ENCODE measurements at regions not wholly inside any gene's neighbourhood (a gene's known extent, or its start where the extent isn't known, plus 50 kb on each side); places are given as distances from the start of the nearest gene placed in this dataset.

DNA sequence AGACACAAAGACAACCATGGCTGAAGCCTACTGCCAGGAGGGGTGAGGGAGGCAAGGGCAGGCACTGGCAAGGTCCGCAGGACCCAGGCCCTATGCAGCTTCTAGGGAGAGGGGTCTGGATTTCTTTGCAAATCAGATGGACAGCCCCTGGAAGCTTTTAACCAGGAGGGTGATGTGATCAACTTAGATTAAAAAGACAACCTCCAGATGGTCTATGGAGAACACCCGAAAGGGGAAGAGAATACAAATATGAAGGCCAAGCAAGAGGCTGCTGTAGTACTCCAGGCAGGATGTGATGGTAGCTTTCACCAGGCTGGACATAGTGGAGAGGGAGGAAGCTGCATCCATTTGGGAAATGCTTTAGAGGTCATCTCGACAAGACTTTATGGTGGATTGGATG lies 83.3 kb upstream of the TSPAN11 start:
- DNase-seq (ENCODE audit: low read depth) = no peak
- H3K4me3 ChIP-seq (ENCODE audit: control insufficient read depth, low read depth, low read length) = no peak overlapping the region
- TF ChIP-seq, protein P1, sequence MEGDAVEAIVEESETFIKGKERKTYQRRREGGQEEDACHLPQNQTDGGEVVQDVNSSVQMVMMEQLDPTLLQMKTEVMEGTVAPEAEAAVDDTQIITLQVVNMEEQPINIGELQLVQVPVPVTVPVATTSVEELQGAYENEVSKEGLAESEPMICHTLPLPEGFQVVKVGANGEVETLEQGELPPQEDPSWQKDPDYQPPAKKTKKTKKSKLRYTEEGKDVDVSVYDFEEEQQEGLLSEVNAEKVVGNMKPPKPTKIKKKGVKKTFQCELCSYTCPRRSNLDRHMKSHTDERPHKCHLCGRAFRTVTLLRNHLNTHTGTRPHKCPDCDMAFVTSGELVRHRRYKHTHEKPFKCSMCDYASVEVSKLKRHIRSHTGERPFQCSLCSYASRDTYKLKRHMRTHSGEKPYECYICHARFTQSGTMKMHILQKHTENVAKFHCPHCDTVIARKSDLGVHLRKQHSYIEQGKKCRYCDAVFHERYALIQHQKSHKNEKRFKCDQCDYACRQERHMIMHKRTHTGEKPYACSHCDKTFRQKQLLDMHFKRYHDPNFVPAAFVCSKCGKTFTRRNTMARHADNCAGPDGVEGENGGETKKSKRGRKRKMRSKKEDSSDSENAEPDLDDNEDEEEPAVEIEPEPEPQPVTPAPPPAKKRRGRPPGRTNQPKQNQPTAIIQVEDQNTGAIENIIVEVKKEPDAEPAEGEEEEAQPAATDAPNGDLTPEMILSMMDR (IDR thresholded peaks at IDR 0.05; ENCODE audit: control insufficient read depth, insufficient read depth, low read depth, low read length, missing control alignments) = no peak

DNA sequence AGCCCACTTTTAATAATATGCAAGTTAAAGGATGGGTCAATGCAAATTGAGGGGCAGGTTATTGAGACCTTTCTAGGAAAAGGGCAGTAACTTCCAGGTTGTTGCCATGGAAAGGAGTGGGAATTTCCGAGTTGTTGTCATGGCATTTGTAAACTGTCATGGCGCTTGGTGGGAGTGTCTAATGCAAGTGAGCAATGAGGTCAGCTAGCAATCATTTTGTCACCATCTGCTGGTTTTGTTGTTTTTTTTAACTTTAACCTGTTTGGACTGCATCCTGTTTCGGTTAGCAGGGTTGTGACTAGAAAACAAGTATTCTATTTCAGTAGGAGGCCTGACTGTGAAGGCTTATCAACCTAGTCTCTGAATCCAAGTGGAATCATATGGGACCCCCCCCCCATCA lies 85.8 kb upstream of the TSPAN11 start:
- TF ChIP-seq, protein P1 (IDR thresholded peaks at IDR 0.05; ENCODE audit: control insufficient read depth, insufficient read depth, low read depth, low read length, missing control alignments) = no peak
- no peak for DNase-seq (ENCODE audit: low read depth)
- no peak overlapping the region for H3K4me3 ChIP-seq (ENCODE audit: control insufficient read depth, low read depth, low read length)

DNA sequence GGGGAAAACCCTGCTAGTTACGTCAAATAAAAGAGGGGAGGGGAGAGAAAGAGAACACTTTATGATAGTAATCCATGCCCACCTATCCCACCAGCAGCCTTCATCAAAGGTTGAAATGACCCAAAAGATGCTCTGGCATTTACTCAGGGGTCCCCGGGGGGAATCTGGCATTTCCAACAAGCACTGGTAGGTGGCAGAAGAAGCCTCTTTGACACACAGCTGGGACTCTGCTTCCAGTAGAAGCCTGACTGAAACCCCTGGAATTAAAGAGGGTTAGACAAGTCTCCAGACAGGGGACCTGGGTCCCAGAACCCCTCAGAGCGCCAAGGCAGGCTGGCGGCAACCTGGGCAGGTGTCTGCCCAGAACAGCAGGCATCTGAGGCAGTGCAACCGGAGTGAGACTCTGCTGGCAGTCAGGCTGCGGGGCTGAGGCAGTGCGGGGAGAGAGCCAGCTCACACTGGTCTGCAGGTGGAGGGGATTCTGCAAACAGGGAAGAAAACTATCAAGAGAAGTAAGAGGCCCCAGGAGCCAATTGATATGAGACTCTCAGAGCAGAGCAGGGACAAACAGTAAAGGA lies 85.0 kb upstream of the CAPRIN2 start:
- no peak overlapping the region for H3K4me3 ChIP-seq (ENCODE audit: control insufficient read depth, low read depth, low read length)
- TF ChIP-seq, protein P1 (IDR thresholded peaks at IDR 0.05; ENCODE audit: control insufficient read depth, insufficient read depth, low read depth, low read length, missing control alignments) = no peak
- no peak for DNase-seq (ENCODE audit: low read depth)

DNA sequence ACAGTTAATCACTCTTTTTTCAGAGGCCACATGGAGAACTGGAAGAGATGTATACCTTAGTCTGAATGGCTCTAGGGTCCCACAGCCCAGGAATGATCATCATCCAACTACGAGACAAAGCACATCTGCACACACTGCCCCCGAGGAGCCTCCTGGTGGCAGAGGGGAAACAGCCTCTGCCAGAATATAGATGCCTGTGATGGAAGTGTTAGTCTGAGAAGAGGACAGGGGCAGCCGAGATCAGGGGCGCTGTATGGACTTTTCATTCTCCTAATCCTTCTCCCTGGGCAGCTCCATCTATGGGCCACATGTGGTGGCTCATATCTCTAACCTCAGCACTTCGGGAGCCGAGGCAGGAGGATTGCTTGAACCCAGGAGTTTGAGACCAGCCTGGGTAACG lies 82.8 kb upstream of the CAPRIN2 start:
- TF ChIP-seq, protein P1 (IDR thresholded peaks at IDR 0.05; ENCODE audit: control insufficient read depth, insufficient read depth, low read depth, low read length, missing control alignments) = no peak
- no peak for DNase-seq (ENCODE audit: low read depth)
- H3K4me3 ChIP-seq (ENCODE audit: control insufficient read depth, low read depth, low read length) = no peak overlapping the region

DNA sequence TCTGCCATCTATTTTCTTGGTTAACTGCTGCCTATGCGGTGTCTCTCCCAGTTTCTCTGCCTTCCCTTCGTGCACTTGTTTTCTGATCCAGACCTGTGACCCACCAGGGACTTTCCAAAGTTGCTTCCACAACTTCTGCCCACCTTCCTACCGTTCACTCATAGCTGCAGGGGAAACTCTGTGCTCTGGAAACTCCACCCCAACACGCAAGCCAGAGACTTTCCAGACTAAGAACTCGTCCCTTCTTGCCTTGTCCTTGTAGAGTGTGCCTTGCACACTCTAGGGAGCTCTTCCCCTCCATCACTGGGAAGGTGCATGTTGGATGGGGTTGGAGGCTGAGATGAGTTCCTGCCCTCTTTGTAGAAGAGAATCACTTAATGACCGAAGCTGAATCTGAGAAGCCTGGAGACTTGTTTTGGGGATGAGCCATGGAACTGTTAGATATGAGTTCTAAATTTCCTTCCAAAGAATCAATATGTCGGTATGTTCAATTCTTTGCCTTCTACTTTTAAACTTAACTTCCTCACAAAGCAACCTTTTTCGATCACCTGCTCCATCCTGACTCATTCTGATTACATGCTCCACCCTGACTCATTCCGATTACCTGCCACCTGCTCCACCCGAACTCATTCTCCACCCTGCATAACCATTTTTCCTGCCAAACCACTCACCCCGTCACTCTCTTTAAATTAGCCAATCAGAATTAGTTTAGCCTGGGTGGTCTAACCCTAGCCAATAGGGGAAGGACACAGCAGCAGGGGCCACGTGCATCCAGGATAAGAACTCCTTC lies 82.1 kb upstream of the CAPRIN2 start:
- DNase-seq (ENCODE audit: low read depth) = no peak
- no peak overlapping the region for H3K4me3 ChIP-seq (ENCODE audit: control insufficient read depth, low read depth, low read length)
- TF ChIP-seq, protein P1 (IDR thresholded peaks at IDR 0.05; ENCODE audit: control insufficient read depth, insufficient read depth, low read depth, low read length, missing control alignments) = no peak

DNA sequence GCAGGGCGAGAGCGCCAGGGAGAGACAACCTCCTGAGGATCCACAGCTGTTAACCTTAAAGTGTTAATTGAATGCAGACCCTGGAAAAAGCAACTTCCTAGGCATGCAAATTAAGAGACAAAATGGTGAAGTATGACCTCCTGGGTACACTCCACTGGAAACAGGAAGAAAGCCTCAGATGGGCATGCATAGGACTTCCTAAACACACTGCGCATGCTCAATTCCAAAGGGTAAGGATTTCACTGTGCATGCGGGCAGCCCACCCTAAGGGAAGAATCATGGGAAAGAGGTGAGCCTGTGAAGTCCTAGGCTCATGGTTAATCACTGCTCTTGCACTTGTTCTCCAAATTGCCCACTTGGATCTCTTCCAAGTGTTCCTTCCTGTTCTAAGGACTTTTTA lies 80.5 kb upstream of the CAPRIN2 start:
- TF ChIP-seq, protein P1 (IDR thresholded peaks at IDR 0.05; ENCODE audit: control insufficient read depth, insufficient read depth, low read depth, low read length, missing control alignments) = no peak
- no peak for DNase-seq (ENCODE audit: low read depth)

More for the DNA sequence above, 80.5 kb upstream of the CAPRIN2 start:
- H3K4me3 ChIP-seq (ENCODE audit: control insufficient read depth, low read depth, low read length) = no peak overlapping the region
